ENCODE measurements at regions not wholly inside any gene's neighbourhood (a gene's known extent, or its start where the extent isn't known, plus 50 kb on each side); places are given as distances from the start of the nearest gene placed in this dataset.

- ATAC-seq: no peak
- DNase-seq (ENCODE audit: low spot score in 2 of 2): no peak
- Mint-ChIP-seq H3K27ac (no peak overlapping the region), H3K9me3 (no peaks in the 10 kb centered on the region), H3K36me3 (no peaks in the 10 kb centered on the region)
Observed at GRCh38 chr6:139638179-139638941, 263.9 kb upstream of the CITED2 start.

- ATAC-seq (no peak), DNase-seq (ENCODE audit: low spot score in 2 of 2) (no peak)
- H3K27ac Mint-ChIP-seq: no peak overlapping the region
- H3K36me3 Mint-ChIP-seq: no peaks in the 10 kb centered on the region
- no peaks in the 10 kb centered on the region for H3K9me3 Mint-ChIP-seq
Observed at GRCh38 chr6:139637766-139638165, 263.3 kb upstream of the CITED2 start.

DNA sequence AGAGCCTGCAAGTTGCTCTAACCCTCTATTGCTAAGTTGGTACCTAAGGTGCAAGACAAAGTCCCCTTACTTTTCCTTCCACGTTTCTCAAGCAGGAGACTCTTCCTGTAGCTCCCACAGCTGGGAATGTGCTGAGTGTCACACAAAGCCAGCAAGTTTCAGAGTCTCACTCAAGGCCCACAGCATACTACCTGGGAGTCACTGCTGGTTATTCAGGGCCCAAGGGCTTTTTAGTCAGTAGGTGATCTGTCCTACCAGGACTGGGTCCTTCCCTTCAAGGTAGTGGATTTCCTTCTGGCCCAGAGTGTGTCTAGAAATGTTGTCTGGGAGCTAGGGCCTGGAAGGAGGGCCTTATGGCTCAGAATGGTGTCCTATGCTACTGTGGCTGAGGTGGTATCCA, 261.9 kb upstream of the CITED2 start:
- DNase-seq (ENCODE audit: low spot score in 2 of 2) (no peak), ATAC-seq (no peak)
- H3K9me3 Mint-ChIP-seq: no peaks in the 10 kb centered on the region
- H3K27ac Mint-ChIP-seq: no peak overlapping the region
- no peaks in the 10 kb centered on the region for H3K36me3 Mint-ChIP-seq

- DNase-seq (ENCODE audit: low spot score in 2 of 2) (no peak), ATAC-seq (no peak)
- no peak overlapping the region for H3K27ac Mint-ChIP-seq
- no peaks in the 10 kb centered on the region for H3K9me3 Mint-ChIP-seq
- H3K36me3 Mint-ChIP-seq: no peaks in the 10 kb centered on the region
Observed at GRCh38 chr6:139635401-139636130, 261.1 kb upstream of the CITED2 start.

DNA sequence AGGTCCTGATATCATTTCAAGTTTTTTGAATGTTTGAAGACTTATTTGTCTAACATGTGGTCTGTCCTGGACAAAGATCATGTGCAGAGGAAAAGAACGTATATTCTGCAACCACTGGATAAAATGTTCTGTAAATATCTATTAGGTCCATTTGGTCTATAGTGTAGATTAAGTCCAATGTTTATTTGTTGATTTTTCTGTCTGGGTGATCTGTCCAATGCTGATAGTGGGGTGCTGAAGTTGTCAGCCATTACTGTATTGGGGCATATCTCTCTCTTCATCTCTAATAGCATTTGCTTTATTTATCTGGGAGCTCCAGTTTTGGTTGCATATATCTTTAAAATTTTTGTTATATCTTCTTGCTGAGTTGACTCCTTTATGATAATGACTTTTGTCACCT, 258.4 kb upstream of the CITED2 start:
- Mint-ChIP-seq H3K9me3 (no peaks in the 10 kb centered on the region), H3K36me3 (no peaks in the 10 kb centered on the region), H3K27ac (no peak overlapping the region)
- ATAC-seq: no peak
- DNase-seq (ENCODE audit: low spot score in 2 of 2): no peak

DNA sequence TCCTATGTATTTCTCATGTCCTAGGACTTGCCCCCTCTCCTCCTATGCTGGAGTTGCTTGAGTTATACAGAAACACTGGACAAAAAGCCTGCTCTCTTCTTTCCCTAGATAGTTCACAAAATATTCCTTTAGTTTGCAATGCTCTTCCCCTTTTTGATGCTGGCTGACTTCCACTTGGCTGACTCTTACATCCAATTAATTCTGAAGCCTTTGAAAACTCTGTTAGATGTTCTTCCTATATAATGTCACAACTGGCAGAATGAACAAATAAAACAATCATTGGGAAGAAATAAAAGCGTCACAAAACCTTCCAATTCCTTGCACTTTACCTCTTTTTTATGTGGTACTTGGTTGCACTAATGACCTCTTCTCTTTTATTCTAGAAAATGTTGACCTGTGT, 253.8 kb upstream of the CITED2 start:
- H3K9me3 Mint-ChIP-seq: no peaks in the 10 kb centered on the region
- H3K27ac Mint-ChIP-seq: no peak overlapping the region
- H3K36me3 Mint-ChIP-seq: no peaks in the 10 kb centered on the region
- DNase-seq (ENCODE audit: low spot score in 2 of 2) (no peak), ATAC-seq (no peak)

GRCh38 chr6:139627091-139627490, 252.6 kb upstream of the CITED2 start:
- Mint-ChIP-seq H3K27ac (no peak overlapping the region), H3K9me3 (no peaks in the 10 kb centered on the region), H3K36me3 (no peaks in the 10 kb centered on the region)
- ATAC-seq (no peak), DNase-seq (ENCODE audit: low spot score in 2 of 2) (no peak)

- Mint-ChIP-seq H3K36me3 (no peaks in the 10 kb centered on the region), H3K27ac (no peak overlapping the region), H3K9me3 (no peaks in the 10 kb centered on the region)
- ATAC-seq (no peak), DNase-seq (ENCODE audit: low spot score in 2 of 2) (no peak)
Observed at GRCh38 chr6:139625998-139626975, 251.8 kb upstream of the CITED2 start.

DNA sequence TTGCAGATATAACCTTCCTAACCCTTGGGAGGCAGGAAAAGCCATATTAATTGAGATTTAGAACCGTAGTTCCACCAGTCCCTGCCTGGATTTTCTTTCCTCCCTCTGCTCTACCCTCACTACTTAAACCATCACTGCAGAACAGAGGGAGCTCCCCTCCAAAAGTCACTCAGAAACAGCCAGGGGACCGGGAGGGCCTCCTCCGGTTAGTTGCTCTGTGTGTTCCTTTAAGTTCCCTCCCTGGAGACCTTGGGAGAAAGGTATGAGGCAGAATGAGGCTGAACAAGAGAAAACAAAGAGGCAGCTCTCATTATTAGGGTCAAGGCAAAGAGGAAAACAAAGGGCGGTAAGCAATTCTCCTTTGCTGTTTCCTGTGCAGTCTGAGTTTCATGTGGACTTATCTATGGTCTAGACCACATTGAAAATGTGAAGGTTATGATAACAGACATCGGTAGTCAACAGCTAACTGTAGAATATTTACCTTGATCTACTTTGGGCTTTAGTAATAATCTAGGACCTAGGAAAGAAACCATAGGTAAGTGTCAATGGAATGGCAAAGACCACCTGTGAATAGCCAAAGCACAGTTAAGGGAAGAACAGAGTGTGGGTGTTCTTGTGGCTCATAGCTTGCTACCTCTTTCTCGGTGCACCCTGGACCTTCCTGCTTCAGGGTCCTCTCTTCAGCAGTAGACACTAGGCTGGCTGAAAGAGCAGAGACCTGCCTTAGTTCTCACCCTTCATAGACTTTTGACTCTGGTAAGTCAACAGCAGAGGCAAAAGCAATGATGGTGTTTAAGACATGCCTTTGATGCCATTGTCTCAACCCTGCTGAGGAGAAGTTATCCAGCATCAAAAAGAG, 250.9 kb upstream of the CITED2 start:
- no peak for ATAC-seq
- no peak for DNase-seq (ENCODE audit: low spot score in 2 of 2)
- Mint-ChIP-seq H3K27ac (no peak overlapping the region), H3K9me3 (no peaks in the 10 kb centered on the region), H3K36me3 (no peaks in the 10 kb centered on the region)

- no peak overlapping the region for H3K27ac Mint-ChIP-seq
- DNase-seq (ENCODE audit: low spot score in 2 of 2) (no peak), ATAC-seq (no peak)
- H3K36me3 Mint-ChIP-seq: no peaks in the 10 kb centered on the region
- H3K9me3 Mint-ChIP-seq: no peaks in the 10 kb centered on the region
Observed at GRCh38 chr6:139623372-139623771, 248.9 kb upstream of the CITED2 start.

- DNase-seq (ENCODE audit: low spot score in 2 of 2) (no peak), ATAC-seq (no peak)
- H3K9me3 Mint-ChIP-seq: no peaks in the 10 kb centered on the region
- no peak overlapping the region for H3K27ac Mint-ChIP-seq
- H3K36me3 Mint-ChIP-seq: no peaks in the 10 kb centered on the region
Observed at GRCh38 chr6:139613496-139613895, 239.0 kb upstream of the CITED2 start.

GRCh38 chr6:139612135-139612465, 237.7 kb upstream of the CITED2 start:
- no peak for ATAC-seq

GRCh38 chr6:139611327-139612134, 237.1 kb upstream of the CITED2 start:
- H3K27ac Mint-ChIP-seq: no peak overlapping the region
- no peaks in the 10 kb centered on the region for H3K36me3 Mint-ChIP-seq
- DNase-seq (ENCODE audit: low spot score in 2 of 2): no peak

More at GRCh38 chr6:139612135-139612465, 237.7 kb upstream of the CITED2 start:
- Mint-ChIP-seq H3K36me3 (no peaks in the 10 kb centered on the region), H3K27ac (no peak overlapping the region), H3K9me3 (no peaks in the 10 kb centered on the region)
- no peak for DNase-seq (ENCODE audit: low spot score in 2 of 2)

GRCh38 chr6:139608466-139609261, 234.2 kb upstream of the CITED2 start:
- no peaks in the 10 kb centered on the region for H3K9me3 Mint-ChIP-seq

More at GRCh38 chr6:139611327-139612134, 237.1 kb upstream of the CITED2 start:
- ATAC-seq: no peak
- no peaks in the 10 kb centered on the region for H3K9me3 Mint-ChIP-seq

DNA sequence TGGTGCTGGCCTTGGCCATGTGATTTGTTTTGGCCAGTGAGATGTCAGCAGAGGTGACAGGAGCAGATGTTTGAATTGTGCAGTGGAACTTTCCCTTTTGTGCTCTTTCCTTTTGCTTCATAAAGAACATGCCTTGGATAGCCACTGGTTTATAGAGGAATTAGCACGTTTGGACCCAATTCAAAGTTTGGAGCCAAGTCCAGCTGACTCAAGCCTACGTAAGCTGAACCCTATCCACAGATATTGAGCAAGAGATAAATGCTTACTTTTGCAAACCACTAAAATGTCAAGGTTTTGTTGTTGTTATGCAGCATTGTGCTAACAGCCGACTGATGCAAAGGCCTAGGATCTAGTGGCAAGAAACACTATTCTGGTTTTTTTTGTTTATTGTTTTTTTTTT, 230.9 kb upstream of the CITED2 start:
- H3K27ac Mint-ChIP-seq: no peak overlapping the region
- ATAC-seq (no peak), DNase-seq (ENCODE audit: low spot score in 2 of 2) (no peak)
- H3K9me3 Mint-ChIP-seq: no peaks in the 10 kb centered on the region
- no peaks in the 10 kb centered on the region for H3K36me3 Mint-ChIP-seq

More at GRCh38 chr6:139608466-139609261, 234.2 kb upstream of the CITED2 start:
- no peak overlapping the region for H3K27ac Mint-ChIP-seq
- no peaks in the 10 kb centered on the region for H3K36me3 Mint-ChIP-seq
- DNase-seq (ENCODE audit: low spot score in 2 of 2): no peak
- ATAC-seq: peak in 1 of 2 donors; percentile 37

Measured in activated naive CD4-positive, alpha-beta T cell treated with anti-CD3 and anti-CD28 coated beads, Interleukin-2, amount 50 U/mL, for 72 hours (primary cell).